ENCODE measurements at regions not wholly inside any gene's neighbourhood (a gene's known extent, or its start where the extent isn't known, plus 50 kb on each side); places are given as distances from the start of the nearest gene placed in this dataset.
"Not testable (repeated sequence)": the region's sequence is repeated elsewhere in the genome, so short reads cannot be mapped to it uniquely, and the experiment has no call there.

GRCh38 chr10:33067481-33067880, 109.5 kb upstream of the ITGB1 start:
- DNase-seq, result peak; percentile 42

GRCh38 chr10:33066558-33067236, 108.7 kb upstream of the ITGB1 start:
- DNase-seq, result peak; percentile 74

- DNase-seq, result no peak
Measured at GRCh38 chr10:33065111-33065510, 107.1 kb upstream of the ITGB1 start.

- no peak for DNase-seq
Measured at GRCh38 chr10:33064706-33065105, 106.7 kb upstream of the ITGB1 start.

- no peak for DNase-seq
Measured at GRCh38 chr10:33057620-33058019, 99.6 kb upstream of the ITGB1 start.

- no peak for DNase-seq
Measured at GRCh38 chr10:33056828-33057596, 99.0 kb upstream of the ITGB1 start.

- peak; percentile 80 for DNase-seq
Measured at GRCh38 chr10:33055625-33056024, 97.6 kb upstream of the ITGB1 start.

GRCh38 chr10:33052915-33053810, 95.1 kb upstream of the ITGB1 start:
- DNase-seq, result no peak

GRCh38 chr10:33052263-33052875, 94.3 kb upstream of the ITGB1 start:
- no peak for DNase-seq

GRCh38 chr10:33049963-33050920, 92.2 kb upstream of the ITGB1 start:
- DNase-seq, result not testable (repeated sequence)

GRCh38 chr10:33048223-33048622, 90.2 kb upstream of the ITGB1 start:
- DNase-seq, result no peak

GRCh38 chr10:33047655-33048054, 89.6 kb upstream of the ITGB1 start:
- DNase-seq, result peak; percentile 13

GRCh38 chr10:33046792-33047191, 88.8 kb upstream of the ITGB1 start:
- DNase-seq, result no peak

GRCh38 chr10:33045421-33045820, 87.4 kb upstream of the ITGB1 start:
- DNase-seq, result no peak

GRCh38 chr10:33042565-33042964, 84.5 kb upstream of the ITGB1 start:
- no peak for DNase-seq

GRCh38 chr10:33041783-33042437, 83.9 kb upstream of the ITGB1 start:
- DNase-seq, result no peak

GRCh38 chr10:33040436-33040835, 82.4 kb upstream of the ITGB1 start:
- no peak for DNase-seq

- no peak for DNase-seq
Measured at GRCh38 chr10:33039181-33039580, 81.2 kb upstream of the ITGB1 start.

GRCh38 chr10:33038672-33039071, 80.6 kb upstream of the ITGB1 start:
- no peak for DNase-seq

- no peak for DNase-seq
Measured at GRCh38 chr10:33037726-33038125, 79.7 kb upstream of the ITGB1 start.

GRCh38 chr10:33036670-33037069, 78.6 kb upstream of the ITGB1 start:
- DNase-seq, result no peak

Data from fibroblast of skin of right quadriceps (primary cell).